ENCODE measurements at regions not wholly inside any gene's neighbourhood (a gene's known extent, or its start where the extent isn't known, plus 50 kb on each side); places are given as distances from the start of the nearest gene placed in this dataset.

DNA sequence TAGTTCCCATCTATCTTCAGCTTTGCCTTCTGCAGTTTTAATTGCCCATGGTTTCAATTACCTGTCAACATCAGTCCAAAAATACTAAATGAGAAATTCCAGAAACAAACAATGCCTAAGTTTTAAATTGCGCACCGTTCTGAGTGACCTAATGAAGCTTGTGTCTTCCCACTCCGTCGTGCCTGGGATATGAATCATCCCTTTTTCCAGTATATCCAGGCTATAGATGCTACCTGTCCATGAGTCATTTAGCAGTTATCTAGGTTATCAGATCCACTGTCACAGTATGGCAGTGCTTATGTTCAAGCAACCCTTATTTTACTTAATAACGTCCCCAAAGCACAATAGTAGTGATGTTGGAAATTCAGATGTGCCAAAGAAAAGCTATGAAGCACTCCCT lies 363.6 kb upstream of the FAM241A start:
- no peak for ATAC-seq
- H3K4me1 ChIP-seq (ENCODE audit: control insufficient read depth, insufficient read depth, low read length): no peaks in the 10 kb centered on the region
- ChIA-PET POLR2A (no interaction called here), CTCF (no interaction called here), SMC1A (ENCODE audit: uncharacterized antibody, unreplicated experiment) (no interaction called here), RAD21 (ENCODE audit: unreplicated experiment) (no interaction called here)
- no TSS peak for BruUV-seq (replicated peaks)
- no peak for DNase-seq (ENCODE audit: low read depth, low spot score)
- H3K79me2 ChIP-seq (ENCODE audit: control insufficient read depth, insufficient read depth, low read length): no peaks in the 10 kb centered on the region
- no peak overlapping the region for H3K4me2 ChIP-seq (ENCODE audit: control insufficient read depth, insufficient read depth)
- no peak overlapping the region for H3K4me3 ChIP-seq
- H3K36me3 ChIP-seq (ENCODE audit: control insufficient read depth in 2 of 2, insufficient read depth in 2 of 2, low read length in 1 of 2): no peaks in the 10 kb centered on the region
- FAIRE-seq: no peak
- H3K27me3 ChIP-seq (replicated peaks in 1 of 2; ENCODE audit: control insufficient read depth in 2 of 2, insufficient read depth in 2 of 2, low read length in 1 of 2): no peaks in the 10 kb centered on the region; a peak in 1 of 4 replicates
- WGBS (ENCODE audit: insufficient coverage, insufficient replicate concordance, low lambda C conversion rate, missing lambda C conversion rate): 32% methylated on average over 5 of the region's 5 CpGs
- H3K27ac ChIP-seq (ENCODE audit: control insufficient read depth, insufficient read depth): no peak overlapping the region
- H2AFZ ChIP-seq (ENCODE audit: control insufficient read depth, low read depth, low read length): no peak overlapping the region
- in situ Hi-C loops (cut with MboI): no loop called here
- H3K9ac ChIP-seq (ENCODE audit: control insufficient read depth, insufficient read depth, low read length): no peak overlapping the region
- intact Hi-C loops (cut with micrococcal nuclease; ENCODE audit: unreplicated experiment): no loop called here
- no peaks in the 10 kb centered on the region for H3K9me3 ChIP-seq (replicated peaks; ENCODE audit: control insufficient read depth, insufficient read depth, low read length)
- TF ChIP-seq, protein P1, sequence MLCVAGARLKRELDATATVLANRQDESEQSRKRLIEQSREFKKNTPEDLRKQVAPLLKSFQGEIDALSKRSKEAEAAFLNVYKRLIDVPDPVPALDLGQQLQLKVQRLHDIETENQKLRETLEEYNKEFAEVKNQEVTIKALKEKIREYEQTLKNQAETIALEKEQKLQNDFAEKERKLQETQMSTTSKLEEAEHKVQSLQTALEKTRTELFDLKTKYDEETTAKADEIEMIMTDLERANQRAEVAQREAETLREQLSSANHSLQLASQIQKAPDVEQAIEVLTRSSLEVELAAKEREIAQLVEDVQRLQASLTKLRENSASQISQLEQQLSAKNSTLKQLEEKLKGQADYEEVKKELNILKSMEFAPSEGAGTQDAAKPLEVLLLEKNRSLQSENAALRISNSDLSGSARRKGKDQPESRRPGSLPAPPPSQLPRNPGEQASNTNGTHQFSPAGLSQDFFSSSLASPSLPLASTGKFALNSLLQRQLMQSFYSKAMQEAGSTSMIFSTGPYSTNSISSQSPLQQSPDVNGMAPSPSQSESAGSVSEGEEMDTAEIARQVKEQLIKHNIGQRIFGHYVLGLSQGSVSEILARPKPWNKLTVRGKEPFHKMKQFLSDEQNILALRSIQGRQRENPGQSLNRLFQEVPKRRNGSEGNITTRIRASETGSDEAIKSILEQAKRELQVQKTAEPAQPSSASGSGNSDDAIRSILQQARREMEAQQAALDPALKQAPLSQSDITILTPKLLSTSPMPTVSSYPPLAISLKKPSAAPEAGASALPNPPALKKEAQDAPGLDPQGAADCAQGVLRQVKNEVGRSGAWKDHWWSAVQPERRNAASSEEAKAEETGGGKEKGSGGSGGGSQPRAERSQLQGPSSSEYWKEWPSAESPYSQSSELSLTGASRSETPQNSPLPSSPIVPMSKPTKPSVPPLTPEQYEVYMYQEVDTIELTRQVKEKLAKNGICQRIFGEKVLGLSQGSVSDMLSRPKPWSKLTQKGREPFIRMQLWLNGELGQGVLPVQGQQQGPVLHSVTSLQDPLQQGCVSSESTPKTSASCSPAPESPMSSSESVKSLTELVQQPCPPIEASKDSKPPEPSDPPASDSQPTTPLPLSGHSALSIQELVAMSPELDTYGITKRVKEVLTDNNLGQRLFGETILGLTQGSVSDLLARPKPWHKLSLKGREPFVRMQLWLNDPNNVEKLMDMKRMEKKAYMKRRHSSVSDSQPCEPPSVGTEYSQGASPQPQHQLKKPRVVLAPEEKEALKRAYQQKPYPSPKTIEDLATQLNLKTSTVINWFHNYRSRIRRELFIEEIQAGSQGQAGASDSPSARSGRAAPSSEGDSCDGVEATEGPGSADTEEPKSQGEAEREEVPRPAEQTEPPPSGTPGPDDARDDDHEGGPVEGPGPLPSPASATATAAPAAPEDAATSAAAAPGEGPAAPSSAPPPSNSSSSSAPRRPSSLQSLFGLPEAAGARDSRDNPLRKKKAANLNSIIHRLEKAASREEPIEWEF (IDR thresholded peaks at IDR 0.05; ENCODE audit: insufficient replicate concordance, low read depth, low read length): no peak
- TF ChIP-seq NRF1 (conservative IDR thresholded peaks at IDR 0.05; ENCODE audit: low read depth, low read length) (no peak), TCF12 (IDR thresholded peaks at IDR 0.05; ENCODE audit: low read depth, low read length) (no peak), CBX3 (IDR thresholded peaks at IDR 0.05; ENCODE audit: borderline replicate concordance, low read depth) (no peak), CTCF (IDR thresholded peaks at IDR 0.05 in 2 of 3, conservative IDR thresholded peaks at IDR 0.05 in 1 of 3; ENCODE audit: control insufficient read depth in 2 of 3, extremely low read depth in 1 of 3, insufficient read depth in 1 of 3, low read depth in 3 of 3, low read length in 3 of 3) (no peak), BRCA1 (IDR thresholded peaks at IDR 0.05; ENCODE audit: low read depth, low read length) (no peak), TAF1 (IDR thresholded peaks at IDR 0.05; ENCODE audit: borderline replicate concordance, low read depth, low read length) (no peak), ATF7 (IDR thresholded peaks at IDR 0.05; ENCODE audit: low read depth) (no peak)
- TF ChIP-seq, protein P2, sequence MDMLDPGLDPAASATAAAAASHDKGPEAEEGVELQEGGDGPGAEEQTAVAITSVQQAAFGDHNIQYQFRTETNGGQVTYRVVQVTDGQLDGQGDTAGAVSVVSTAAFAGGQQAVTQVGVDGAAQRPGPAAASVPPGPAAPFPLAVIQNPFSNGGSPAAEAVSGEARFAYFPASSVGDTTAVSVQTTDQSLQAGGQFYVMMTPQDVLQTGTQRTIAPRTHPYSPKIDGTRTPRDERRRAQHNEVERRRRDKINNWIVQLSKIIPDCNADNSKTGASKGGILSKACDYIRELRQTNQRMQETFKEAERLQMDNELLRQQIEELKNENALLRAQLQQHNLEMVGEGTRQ (IDR thresholded peaks at IDR 0.05; ENCODE audit: borderline replicate concordance, low read depth, low read length): no peak
- no peaks in the 10 kb centered on the region for H4K20me1 ChIP-seq (ENCODE audit: control insufficient read depth, insufficient read depth)
